HepG2 (cell line): ENCODE measurements at regions not wholly inside any gene's neighbourhood (a gene's known extent, or its start where the extent isn't known, plus 50 kb on each side); places are given as distances from the start of the nearest gene placed in this dataset.

Source experiments
- ATAC-seq: fragments of 200-7000 bp; cut with Tn5 transposase; 3 replicates; pipeline ENCODE4 v1.9.1; 2020; ENCODE audit warnings: mild to moderate bottlenecking, moderate library complexity
- BruUV-seq: library from RNA; stranded (reverse); fragments of 400-500 nt; replicated peaks from 2 replicates; lab custom pipeline; 2021; lab: Mats Ljungman, UMichigan
- CTCF ChIA-PET: fragments of 300-600 bp; formaldehyde crosslinking; extraction: SDS; loops from one replicate; lab custom pipeline; 2021; ENCODE audit warnings: low total read pairs, inconsistent platforms, low intra/inter-chr PET ratio; lab: Yijun Ruan, JAX
- POLR2A ChIA-PET: fragments of 350-600 bp; sonication (Branson Sonifier 250); formaldehyde crosslinking; loops from one replicate; lab custom pipeline; 2020; ENCODE audit warnings: antibody characterized with exemption, inconsistent platforms; lab: Yijun Ruan, JAX
- DNase-seq: peaks from one replicate; pipeline ENCODE4 v3.0.0-alpha.2; 2015; ENCODE audit warnings: low spot score
- FAIRE-seq: peaks from 3 replicates; lab custom pipeline; 2011; peaks lifted over from hg19 to GRCh38; lab: Jason Lieb, UNC
- H2AFZ ChIP-seq: one replicate; pipeline ENCODE4 v1.6.1; 2011; ENCODE audit warnings: low read length, inconsistent platforms
- H3K27ac ChIP-seq: fragments of 300-600 bp; 3 replicates; pipeline ENCODE4 v1.8.0; 2011; ENCODE audit warnings: mixed run types, mild to moderate bottlenecking, mixed read lengths, low read length, inconsistent platforms; ENCODE audit not compliant: insufficient read depth; ENCODE audit errors: extremely low read length
- H3K27me3 ChIP-seq, 2 experiments: fragments of 200-600 bp in 1 of 2; 2 replicates in 1 of 2; 3 replicates in 1 of 2; pipeline versions ENCODE4 v1.6.0 to v1.8.0; 2011; ENCODE audit warnings: low read length in 2 of 2, mild to moderate bottlenecking in 2 of 2, moderate library complexity in 2 of 2, inconsistent platforms in 1 of 2; ENCODE audit not compliant: insufficient read depth in 2 of 2, control insufficient read depth in 1 of 2
- H3K36me3 ChIP-seq, 2 experiments: fragments of 200-600 bp in 1 of 2; replicated peaks in 1 of 2; 2 replicates in 1 of 2; 3 replicates in 1 of 2; pipeline versions ENCODE4 v1.5.1 to v1.8.0; 2011; ENCODE audit warnings: low read length in 2 of 2, inconsistent platforms in 1 of 2; ENCODE audit not compliant: insufficient read depth in 2 of 2, control insufficient read depth in 1 of 2
- H3K4me1 ChIP-seq: 2 replicates; pipeline ENCODE4 v1.5.1; 2012; ENCODE audit warnings: low read length, inconsistent platforms; ENCODE audit not compliant: insufficient read depth
- H3K4me2 ChIP-seq: 2 replicates; pipeline ENCODE4 v1.6.0; 2011; ENCODE audit warnings: low read depth, low read length, inconsistent platforms
- H3K4me3 ChIP-seq, 3 experiments: fragments of 200-600 bp in 1 of 3; sonication (generic), shearing (Covaris generic) in 1 of 3; replicated peaks in 1 of 3; 2 replicates each; pipeline ENCODE4 v1.5.1; 2011 to 2016; ENCODE audit warnings: low read length in 3 of 3, inconsistent platforms in 2 of 3, low read depth in 2 of 3, mild to moderate bottlenecking in 2 of 3, control low read depth in 1 of 3, mixed read lengths in 1 of 3; ENCODE audit not compliant: insufficient read depth in 1 of 3
- H3K79me2 ChIP-seq: one replicate; pipeline ENCODE4 v1.6.1; 2011; ENCODE audit warnings: low read length, inconsistent platforms; ENCODE audit not compliant: insufficient read depth
- H3K9ac ChIP-seq: 2 replicates; pipeline ENCODE4 v1.6.0; 2011; ENCODE audit warnings: mild to moderate bottlenecking, low read depth, low read length, inconsistent platforms; ENCODE audit not compliant: insufficient read depth
- H3K9me3 ChIP-seq: 2 replicates; pipeline ENCODE4 v1.5.1; 2012; ENCODE audit warnings: mild to moderate bottlenecking, low read length
- H4K20me1 ChIP-seq: 2 replicates; pipeline ENCODE4 v1.6.0; 2011; ENCODE audit warnings: inconsistent platforms, mild to moderate bottlenecking, low read length, moderate library complexity; ENCODE audit not compliant: insufficient read depth
- GFI1 ChIP-seq: sonication (generic); formaldehyde crosslinking; IDR thresholded peaks from 2 replicates; pipeline ENCODE4 v1.5.0; 2020; ENCODE audit warnings: missing genetic modification reagents, mild to moderate bottlenecking, borderline replicate concordance
- TCF7 ChIP-seq: sonication (generic); IDR thresholded peaks from 2 replicates; pipeline ENCODE4 v1.6.1; 2016; ENCODE audit warnings: antibody characterized with exemption, low read depth
- ZNF441 ChIP-seq: sonication (generic); formaldehyde crosslinking; IDR thresholded peaks from 2 replicates; pipeline ENCODE4 v1.7.0; 2021; ENCODE audit warnings: missing genetic modification reagents, borderline replicate concordance
- ZNF709 ChIP-seq: sonication (generic); formaldehyde crosslinking; IDR thresholded peaks from 2 replicates; pipeline ENCODE4 v1.5.0; 2020; ENCODE audit warnings: mild to moderate bottlenecking, missing genetic modification reagents
- ZZZ3 ChIP-seq: sonication (generic); formaldehyde crosslinking; IDR thresholded peaks from 2 replicates; pipeline ENCODE4 v1.4.0; 2020; ENCODE audit warnings: missing genetic modification reagents, mild to moderate bottlenecking, borderline replicate concordance
- WGBS: methylation state at CpG from one replicate; pipeline ENCODE4 v1.1.6; 2017; ENCODE audit warnings: low lambda C conversion rate; 5-methylcytosine and 5-hydroxymethylcytosine counted together
- in situ Hi-C: cut with HindIII; loops from 2 replicates; pipeline ENCODE4 v1.10.0; 2017; ENCODE audit warnings: low pct_unique_long_range_greater_than_20kb; ENCODE audit not compliant: extremely low pct_ligation_motif_present
- intact Hi-C: fragments of 100-400 bp; cut with micrococcal nuclease; formaldehyde crosslinking; loops from one replicate; pipeline ENCODE4 v1.10.0; 2022; ENCODE audit not compliant: unreplicated experiment
- TF ChIP-seq, protein P1 (sequence below): sonication (generic); formaldehyde crosslinking; IDR thresholded peaks from 2 replicates; pipeline ENCODE4 v1.8.1; 2022; ENCODE audit warnings: mild to moderate bottlenecking, missing genetic modification reagents

DNA sequence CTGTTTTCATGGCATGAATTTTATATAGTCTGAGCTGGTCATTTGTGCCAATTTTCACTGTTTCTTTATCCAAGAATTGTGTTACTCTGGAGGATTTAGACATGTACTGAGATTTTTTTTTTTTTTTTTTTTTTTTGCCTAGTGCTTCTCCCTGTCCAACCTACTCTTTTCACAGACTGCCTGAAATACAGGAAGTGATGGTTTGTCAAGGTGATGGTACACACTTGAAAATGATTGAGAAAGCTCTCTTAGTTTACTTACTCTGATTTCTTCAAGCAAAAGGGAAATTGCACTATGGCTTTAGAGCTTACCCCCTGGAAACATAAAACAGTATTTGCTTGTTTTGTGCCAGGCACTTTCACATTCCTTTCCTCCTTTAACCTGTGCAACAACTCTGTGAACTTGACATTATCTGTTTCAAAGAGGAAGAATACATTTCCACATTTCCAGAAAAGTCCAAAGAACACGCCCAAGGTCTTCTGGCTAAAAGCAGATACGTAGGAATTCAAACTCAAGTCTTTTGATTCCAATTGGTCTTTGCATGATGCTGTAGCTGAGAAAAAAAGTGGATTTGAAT, 181.1 kb downstream of the SLC15A5 start (continued):
- TF ChIP-seq TCF7 (0 out of 2 replicates have a peak, but pooled peaks have one; percentile 25), GFI1 (CRISPR knock-in tag) (peak; percentile 47; the same call in 1 of the 2 replicates)
- TF ChIP-seq, protein P1, sequence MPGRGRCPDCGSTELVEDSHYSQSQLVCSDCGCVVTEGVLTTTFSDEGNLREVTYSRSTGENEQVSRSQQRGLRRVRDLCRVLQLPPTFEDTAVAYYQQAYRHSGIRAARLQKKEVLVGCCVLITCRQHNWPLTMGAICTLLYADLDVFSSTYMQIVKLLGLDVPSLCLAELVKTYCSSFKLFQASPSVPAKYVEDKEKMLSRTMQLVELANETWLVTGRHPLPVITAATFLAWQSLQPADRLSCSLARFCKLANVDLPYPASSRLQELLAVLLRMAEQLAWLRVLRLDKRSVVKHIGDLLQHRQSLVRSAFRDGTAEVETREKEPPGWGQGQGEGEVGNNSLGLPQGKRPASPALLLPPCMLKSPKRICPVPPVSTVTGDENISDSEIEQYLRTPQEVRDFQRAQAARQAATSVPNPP: no peak

DNA sequence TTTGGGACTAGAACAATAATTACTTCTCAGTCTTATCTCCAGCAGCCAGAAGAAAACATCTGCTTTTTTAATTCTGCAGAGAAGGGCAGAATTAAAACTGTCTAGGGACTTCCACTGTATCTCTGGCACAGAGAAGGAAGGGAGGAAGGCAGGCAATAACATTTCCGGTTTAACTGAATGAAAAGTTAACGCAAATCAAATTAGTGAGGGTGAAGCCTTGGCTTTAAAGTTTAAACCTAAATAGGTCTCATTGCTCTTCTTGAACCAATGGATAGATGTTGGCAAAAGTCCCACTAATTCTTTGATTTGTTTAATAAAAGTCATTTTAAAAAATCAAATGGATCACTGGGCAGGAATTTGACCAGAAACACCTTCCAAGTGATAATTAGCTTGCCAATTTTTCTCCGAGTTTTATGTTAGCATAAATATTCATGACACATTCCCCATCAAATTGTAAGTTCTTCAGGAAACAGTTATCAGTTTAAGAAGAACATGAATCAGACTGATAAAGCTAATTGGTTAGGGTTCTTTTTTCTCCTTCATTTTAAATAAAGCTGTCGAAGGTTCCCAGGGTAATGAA, 181.9 kb downstream of the SLC15A5 start:
- no peaks in the 10 kb centered on the region for H3K9me3 ChIP-seq
- no peaks in the 10 kb centered on the region for H4K20me1 ChIP-seq
- no peak for FAIRE-seq
- POLR2A ChIA-PET: no interaction called here
- intact Hi-C loops: no loop called here
- no TSS peak for BruUV-seq
- TF ChIP-seq ZNF441 (CRISPR knock-in tag): no peak
- TF ChIP-seq ZNF709: no peak
- CTCF ChIA-PET: no interaction called here
- H2AFZ ChIP-seq: no peak overlapping the region
- no peak overlapping the region for H3K4me2 ChIP-seq
- no peaks in the 10 kb centered on the region for H3K79me2 ChIP-seq
- H3K36me3 ChIP-seq: no peaks in the 10 kb centered on the region
- WGBS: 37% methylated on average over 4 of the region's 4 CpGs
- no peak for DNase-seq
- H3K27me3 ChIP-seq: no peaks in the 10 kb centered on the region; a peak in 1 of 5 replicates
- ATAC-seq: no peak
- H3K9ac ChIP-seq: no peak overlapping the region
- in situ Hi-C loops: no loop called here
- H3K4me3 ChIP-seq: no peak overlapping the region
- peaks cover 13% of the 10 kb centered on the region for H3K4me1 ChIP-seq
- no peak overlapping the region for H3K27ac ChIP-seq

DNA sequence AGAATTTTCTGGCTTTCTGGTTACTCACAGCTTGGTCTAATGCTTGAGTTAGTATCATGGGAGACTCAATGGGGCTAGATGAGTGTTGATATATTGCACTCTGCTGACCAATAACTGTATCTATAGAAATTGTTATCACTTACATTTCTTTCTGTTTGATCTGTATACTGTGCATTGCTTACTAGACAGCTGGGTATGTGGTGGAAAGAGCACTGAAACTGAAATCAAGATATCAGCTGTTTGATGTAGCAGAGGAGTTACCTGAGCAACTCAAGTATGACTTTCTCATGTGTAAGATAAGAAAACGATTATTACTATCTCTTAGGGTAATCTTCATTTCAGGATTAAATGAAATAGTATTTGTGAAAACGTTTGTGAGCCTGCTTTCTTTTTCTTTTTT, 183.0 kb downstream of the SLC15A5 start:
- no peaks in the 10 kb centered on the region for H3K36me3 ChIP-seq
- H3K79me2 ChIP-seq: no peaks in the 10 kb centered on the region
- in situ Hi-C loops: no loop called here
- POLR2A ChIA-PET: no interaction called here
- BruUV-seq: no TSS peak
- no peaks in the 10 kb centered on the region for H4K20me1 ChIP-seq
- H3K9me3 ChIP-seq: no peaks in the 10 kb centered on the region
- H3K4me3 ChIP-seq: no peak overlapping the region
- intact Hi-C loops: no loop called here
- ATAC-seq (no peak), DNase-seq (no peak), FAIRE-seq (no peak)
- no peak for TF ChIP-seq ZZZ3
- H3K27ac ChIP-seq: no peak overlapping the region
- no peaks in the 10 kb centered on the region; a peak in 1 of 5 replicates for H3K27me3 ChIP-seq
- H3K9ac ChIP-seq: no peak overlapping the region
- WGBS: 0% methylated on average over 2 of the region's 2 CpGs
- peaks cover 13% of the 10 kb centered on the region for H3K4me1 ChIP-seq
- H3K4me2 ChIP-seq: no peak overlapping the region
- no peak overlapping the region for H2AFZ ChIP-seq
- CTCF ChIA-PET: no interaction called here
